HG02763 (cell line): ENCODE measurements at regions not wholly inside any gene's neighbourhood (a gene's known extent, or its start where the extent isn't known, plus 50 kb on each side); places are given as distances from the start of the nearest gene placed in this dataset.
"Not testable (repeated sequence)": the region's sequence is repeated elsewhere in the genome, so short reads cannot be mapped to it uniquely, and the experiment has no call there.

Experiments used
- ATAC-seq: cut with Tn5 transposase; IDR thresholded peaks from one replicate; pipeline ENCODE4 v1.9.1; 2021; ENCODE audit warnings: mild to moderate bottlenecking, moderate library complexity; ENCODE audit not compliant: unreplicated experiment

DNA sequence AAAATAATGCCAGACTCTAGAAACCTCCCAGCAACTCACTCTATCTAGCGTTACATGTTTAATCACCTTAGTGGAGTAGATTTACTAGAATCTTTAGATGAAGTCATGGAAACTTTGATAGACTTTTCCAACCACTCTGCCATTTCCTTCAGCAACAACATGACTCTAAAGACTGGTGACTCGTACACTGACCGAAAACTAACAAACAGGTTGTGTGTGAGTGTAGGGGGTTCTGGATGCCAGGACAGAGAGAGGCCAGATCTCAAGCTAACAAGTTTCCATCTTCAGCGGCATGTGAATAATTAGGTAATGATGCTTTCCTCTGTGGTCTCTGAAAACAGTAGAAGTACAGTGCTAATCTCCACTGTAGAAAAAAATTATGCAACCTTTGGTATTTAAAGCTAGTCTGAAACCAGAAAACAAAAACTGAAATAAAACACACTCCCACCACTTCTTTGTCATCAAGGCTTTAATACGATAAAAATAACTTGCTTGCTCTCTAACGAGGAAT lies 286.4 kb downstream of the PRDM5 start:
- no peak for ATAC-seq

DNA sequence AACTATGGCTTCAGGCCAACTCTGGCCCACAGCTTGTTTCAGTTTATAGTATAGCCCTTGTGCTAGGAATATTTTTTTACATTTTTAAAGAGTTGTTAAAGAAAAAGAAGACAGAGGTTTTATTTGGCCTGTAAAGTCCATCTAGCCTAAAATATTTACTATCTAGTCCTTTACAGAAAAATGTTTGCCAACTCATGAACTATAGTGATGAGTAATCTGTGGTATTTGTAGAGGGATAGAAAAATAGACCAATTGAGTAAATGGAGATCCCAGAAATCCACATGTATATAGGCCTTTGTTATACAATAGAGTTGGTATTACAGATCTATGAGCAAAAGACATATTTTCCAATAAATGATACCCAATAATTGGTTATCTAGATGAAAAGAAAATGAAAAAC lies 288.7 kb downstream of the PRDM5 start:
- ATAC-seq, result no peak

DNA sequence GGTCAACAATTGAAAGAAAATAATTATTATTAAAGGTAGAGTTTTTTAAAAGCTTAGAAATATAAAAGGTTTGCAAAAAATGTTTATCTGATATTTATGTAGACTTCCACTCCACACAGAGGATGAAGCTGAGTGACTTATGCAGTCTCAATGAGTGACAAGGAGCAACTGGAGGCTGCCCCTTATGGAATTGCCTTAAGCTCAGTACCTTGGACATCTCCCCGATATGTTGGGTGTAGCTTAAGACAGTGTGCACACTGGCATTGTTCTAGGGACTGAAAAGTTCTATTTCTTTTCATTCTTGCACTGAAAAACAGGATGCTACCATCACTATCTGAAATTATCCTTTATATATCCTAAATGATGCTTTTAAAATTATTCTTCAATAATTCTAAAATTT lies 292.1 kb downstream of the PRDM5 start:
- ATAC-seq, result no peak

DNA sequence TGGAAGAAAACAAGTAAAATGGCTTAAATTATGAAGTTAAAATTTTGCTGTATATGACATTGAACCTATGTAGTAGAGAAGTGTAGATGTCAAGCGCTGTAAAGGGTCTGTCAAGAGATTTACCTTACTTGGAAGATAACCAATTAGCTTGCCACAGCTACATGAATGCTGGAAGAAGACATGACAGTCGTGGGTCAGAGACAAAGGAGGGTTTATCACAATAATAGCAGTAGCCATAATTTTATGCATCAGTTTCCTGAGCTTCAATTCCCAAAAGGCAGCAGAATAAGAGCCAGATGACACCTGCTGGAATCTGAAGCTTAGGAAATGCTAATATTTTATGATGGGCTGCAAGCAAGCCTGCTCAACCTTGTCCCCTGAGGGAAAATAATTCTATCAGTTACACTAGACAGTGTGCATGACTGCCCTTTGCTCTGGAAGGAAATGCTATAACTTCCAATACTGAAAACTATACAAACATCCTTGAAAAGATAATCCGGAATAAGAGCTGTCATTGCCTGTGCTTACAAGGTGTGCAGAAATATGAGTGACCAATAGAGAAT lies 292.9 kb downstream of the PRDM5 start:
- no peak for ATAC-seq

DNA sequence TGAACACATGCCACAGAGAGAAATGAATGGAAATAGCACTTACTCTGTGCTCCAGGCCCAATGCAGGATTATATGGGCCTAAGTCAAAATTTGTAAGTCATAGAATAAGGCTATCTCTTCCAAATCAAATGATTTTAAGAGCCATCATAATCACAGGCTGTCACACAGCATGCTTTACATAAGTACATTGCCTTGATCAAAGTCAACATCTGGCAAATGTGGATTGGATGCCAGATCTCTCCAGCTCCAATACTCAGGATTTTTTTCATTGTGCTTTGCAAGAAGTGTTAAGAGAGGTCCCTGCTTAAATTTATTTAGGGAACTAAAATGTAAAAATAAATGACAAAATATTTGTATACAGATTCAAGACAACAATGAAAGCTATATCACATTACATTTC lies 299.9 kb downstream of the PRDM5 start:
- no peak for ATAC-seq

DNA sequence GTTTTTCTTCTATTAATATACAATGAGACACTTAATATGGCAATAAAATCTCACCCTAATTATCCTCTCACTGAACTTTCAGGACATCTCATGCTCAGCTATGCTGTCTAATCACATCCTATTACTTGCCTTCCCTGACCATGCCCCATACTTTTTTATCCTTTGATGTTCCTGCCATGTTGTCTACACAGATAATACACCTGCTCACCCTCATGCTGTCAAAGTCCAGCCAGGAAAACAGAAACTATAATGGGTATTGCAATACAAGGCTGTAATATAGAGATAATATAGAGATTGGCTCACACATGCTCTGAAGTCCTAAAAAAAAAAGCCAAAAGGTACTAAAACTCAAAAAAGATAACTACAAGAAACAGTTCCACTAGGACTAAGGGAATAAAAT lies 305.4 kb downstream of the PRDM5 start:
- ATAC-seq, result no peak

DNA sequence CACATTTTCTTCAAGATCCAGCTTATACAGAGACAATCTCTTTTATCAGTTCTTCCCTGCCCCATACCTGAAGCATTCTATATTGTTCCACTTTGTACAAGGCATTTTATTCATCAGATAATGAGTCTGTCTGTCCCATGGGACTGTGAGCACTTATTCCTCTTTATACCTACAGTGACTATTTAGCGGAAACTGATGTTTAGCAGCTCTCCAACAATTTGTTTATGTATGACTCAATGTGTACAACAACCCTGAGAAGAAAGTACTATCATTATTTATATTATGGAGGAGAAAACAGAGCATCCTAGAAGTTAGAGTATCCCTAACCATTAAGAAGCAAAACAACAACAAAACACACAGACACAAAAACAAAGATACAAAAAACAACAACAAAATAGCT lies 306.5 kb downstream of the PRDM5 start:
- ATAC-seq, result no peak

DNA sequence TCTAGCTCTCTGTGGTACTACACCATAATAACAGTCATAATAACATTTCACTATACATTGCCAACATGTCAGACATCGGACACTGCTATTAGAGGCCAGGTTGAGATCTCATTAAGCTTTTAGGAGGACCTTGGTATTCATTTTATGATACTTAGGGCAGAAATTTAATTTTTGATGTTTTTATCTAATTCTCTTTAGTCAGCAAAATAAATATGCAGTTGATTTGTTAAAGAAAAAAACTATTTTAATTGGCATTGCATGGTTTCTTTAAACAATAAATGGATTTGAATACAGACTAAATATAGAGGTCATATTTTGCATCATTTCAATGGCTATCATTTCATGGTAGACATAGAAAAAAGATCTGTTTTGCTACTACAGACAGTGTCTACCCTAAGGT lies 308.7 kb downstream of the PRDM5 start:
- ATAC-seq, result no peak

DNA sequence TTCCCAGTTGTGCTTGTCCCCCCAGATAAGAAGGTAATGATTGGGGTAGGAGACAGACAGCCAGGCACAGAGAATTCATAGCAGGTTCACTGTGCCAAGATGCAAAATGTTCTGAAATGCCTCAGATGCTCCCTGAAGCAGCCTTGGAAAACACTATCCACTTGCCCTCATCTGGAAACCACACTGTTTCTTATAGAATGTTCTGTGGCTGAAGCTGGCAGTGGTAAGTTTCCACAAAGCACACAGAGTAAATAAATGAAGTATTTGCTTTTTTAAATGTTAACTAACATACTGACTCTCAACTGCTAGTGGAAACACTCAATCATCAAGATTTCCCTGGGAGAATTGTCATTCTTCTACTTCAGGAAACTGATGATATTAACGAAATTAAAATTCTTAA lies 311.4 kb downstream of the PRDM5 start:
- no peak for ATAC-seq

DNA sequence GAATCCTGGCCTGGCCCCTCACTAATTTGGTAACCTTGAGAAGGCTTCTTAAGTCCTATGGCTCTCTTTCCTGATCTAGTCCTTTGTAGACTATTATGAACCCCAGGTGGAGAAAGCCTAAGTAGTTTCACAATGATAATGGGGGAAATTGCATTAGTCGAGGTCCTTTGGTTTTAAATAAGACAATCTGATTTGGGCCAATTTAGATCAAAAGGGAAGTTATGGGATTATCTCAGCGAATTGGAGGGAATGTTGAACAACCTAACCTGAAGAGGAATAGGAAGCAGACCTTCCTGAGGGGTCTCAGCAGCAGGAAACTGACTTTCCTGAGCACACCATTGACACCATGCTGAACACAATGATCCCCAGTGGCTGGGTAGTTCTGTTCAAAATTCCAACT lies 331.5 kb downstream of the PRDM5 start:
- no peak for ATAC-seq

DNA sequence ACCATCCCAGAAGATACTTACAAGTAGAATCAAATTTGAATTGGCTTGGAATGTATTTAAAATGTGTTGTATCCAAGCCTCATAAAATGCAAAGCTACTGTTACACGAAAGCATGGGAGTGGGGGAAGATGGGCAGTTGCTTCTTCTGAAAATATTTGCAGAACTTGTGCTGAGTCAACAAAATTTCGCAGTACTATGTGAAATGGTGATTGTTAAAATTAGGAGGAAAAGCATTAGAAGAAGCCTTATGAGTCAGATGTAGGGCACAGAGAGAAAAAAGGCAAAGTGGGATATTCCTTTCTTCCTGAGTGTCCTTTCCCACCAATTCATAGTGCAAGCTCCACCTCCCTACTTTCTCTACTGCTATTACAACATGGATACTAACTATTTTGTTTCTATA lies 332.7 kb downstream of the PRDM5 start:
- ATAC-seq, result no peak

DNA sequence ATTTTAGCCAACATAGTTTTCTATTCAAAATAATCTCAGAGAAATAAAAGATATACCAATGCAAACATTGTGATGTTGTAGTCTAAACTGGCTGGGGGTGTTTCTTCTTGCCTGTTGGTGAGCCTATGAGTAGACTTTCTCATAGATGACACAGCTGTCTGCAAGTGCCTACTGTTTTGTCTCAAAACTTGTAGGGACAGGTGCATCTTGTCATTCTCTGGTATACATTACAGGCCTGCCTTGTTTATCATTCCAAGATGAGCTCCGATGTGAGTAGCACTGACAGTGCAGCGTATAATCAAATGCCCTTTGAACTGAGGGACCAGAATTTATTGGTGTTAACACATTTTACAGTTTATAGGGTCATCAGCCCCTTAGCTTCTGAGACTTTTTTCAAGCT lies 353.8 kb downstream of the PRDM5 start:
- no peak for ATAC-seq

DNA sequence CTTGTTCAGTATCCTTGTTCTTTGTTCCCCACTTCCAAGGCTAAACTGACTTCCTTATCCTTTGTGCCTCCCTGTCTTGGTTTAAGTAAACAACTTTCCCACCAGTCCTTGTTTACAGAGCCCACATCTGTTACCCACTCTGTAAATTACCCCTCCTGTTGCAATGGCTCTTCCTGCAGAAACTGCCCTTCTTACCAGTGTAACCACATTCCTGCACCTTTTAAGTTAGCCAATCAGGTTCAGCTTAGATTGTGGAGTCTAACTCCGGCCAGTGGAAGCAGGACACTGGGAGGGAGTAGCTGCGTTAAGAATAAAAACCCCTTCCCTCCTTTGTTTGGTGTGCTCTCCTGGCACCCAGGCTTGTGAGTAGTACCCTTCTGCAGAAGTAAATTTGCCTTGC lies 360.9 kb downstream of the PRDM5 start:
- ATAC-seq, result no peak

DNA sequence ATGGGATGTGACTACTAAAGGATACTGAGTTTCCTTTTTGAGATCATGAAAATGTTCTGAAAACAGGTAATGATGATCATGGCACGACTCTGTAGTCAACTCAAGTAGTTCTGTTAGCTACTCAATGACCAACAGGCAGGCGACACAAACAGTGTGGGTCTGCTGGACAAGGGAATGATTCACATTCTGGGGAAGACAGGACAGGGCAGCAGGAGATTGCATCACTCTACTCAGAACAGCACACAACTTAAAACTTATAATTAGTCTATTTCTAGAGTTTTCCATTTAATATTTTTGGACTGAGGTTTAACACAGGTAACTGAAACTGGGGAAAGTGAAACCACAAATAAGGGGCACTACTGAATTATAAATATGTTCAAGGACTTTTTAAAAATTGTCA lies 365.2 kb downstream of the PRDM5 start:
- no peak for ATAC-seq

DNA sequence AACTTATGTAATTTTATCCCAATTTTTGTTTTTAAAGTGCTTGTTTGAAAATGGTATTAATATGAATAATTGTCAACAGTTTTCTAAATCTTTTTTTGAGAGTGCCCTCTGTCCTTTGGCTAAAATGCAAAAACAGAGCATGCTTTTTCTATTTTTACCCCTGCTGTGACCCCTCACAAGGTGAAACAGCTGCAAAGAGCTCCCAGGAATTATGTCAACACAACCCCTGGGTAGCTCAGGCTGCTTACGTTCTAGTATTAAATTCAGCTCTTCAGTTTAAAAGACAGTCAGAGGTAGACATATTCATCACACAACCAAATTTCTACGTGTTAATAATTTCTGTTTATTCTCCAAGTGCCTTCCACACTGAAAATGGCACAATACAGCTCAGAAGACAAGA lies 367.5 kb downstream of the PRDM5 start:
- ATAC-seq, result no peak

DNA sequence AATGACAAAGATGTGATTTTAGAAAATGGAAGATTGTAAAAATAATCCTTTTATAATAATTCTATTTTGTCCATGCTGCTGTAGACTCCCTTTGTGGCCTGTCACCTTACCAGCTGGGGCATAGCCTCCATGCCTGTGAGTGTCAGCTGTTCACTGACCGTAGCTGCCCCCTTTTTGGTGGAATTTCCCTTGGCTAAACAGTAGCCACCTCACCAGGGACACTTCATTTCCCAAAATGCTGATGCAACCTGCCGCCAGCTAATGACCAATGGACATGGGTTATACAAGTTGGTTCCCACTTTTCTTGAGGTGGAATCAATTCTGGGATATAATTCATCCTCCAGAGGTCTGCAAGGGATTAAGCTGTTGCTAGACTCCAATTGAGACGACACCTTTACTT lies 368.4 kb downstream of the PRDM5 start:
- no peak for ATAC-seq

DNA sequence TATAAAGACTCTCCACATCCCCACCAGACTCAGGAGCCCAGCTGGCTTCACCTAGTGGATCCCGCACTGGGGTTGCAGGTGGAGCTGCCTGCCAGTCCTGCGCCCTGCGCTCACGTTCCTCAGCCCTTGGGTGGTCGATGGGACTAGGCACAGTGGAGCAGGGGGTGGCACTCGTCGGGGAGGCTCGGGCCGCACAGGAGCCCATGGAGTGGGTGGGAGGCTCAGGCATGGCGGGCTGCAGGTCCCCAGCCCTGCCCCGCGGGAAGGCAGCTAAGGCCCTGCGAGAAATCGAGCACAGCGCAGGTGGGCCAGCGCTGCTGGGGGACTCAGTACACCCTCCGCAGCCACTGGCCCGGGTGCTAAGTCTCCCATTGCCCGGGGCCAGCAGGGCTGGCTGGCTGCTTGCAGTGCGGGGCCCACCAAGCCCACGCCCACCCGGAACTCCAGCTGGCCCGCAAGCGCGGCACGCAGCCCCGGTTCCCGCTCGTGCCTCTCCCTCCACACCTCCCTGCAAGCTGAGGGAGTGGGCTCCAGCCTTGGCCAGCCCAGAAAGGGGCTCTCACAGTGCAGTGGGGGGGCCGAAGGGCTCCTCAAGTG lies 371.8 kb downstream of the PRDM5 start:
- ATAC-seq, result not testable (repeated sequence)

DNA sequence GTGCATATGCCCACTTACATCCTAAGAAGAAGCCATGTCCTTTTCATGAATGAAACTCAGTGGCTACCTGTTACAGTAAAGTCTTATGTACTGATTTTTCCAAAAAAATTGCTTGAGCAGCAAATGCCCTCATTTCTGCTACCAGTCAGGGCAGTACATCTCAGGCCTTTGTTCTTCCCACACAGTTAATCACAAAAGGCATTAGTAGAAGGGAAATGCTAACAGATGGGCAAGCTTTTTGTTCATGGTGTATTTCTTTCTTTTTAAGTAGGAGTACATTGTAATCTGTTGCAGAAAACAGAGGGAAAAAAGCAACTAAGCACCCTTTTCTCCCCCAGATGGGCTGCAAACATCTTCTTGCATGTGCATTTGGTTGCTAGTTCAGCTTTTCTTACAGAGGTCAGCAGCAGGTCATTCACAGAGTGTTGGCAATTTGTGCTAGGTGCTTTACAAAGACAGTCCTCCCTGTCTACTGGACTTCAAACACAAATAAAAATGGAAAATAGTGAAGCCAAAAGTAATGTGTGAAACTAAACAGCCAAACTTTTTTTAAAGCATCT lies 373.4 kb downstream of the PRDM5 start:
- no peak for ATAC-seq

DNA sequence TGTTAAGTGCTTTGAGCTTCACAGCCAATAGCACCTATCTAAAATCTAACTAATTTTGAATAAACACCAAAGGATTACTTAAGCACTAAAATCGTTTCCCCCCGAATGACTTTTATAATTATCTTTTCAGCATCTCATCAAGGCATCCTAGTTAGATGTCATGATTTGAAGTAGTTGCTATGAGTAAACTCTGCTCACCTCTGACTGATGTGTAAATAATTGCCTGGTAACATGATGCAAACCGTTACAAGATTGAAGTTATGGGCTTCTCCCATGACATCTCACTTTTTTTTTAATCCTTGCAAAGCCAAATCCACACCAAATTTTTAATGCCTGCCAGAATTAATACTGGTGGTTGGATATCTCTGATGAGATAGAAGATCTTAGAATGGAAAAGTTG lies 377.1 kb downstream of the PRDM5 start:
- ATAC-seq, result no peak

DNA sequence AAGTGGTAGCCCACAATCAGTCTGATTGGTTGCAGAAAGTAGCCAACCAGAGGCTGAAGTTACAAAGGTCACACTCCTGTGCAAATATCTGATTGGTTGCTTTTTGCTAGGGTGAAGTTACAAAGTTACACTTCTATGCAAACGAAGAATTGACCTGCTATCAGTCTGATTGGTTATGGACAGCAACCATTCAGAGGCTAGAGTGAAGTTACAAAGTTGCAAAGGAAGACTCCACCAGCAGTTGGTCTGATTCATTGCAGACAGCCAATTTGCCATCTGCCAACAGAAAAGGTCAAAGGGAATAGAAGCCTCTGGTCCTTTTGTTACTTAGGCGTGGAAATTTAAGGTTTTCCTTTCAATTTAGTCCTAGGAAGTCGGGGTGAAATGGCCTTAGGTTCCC lies 377.7 kb downstream of the PRDM5 start:
- ATAC-seq, result no peak

DNA sequence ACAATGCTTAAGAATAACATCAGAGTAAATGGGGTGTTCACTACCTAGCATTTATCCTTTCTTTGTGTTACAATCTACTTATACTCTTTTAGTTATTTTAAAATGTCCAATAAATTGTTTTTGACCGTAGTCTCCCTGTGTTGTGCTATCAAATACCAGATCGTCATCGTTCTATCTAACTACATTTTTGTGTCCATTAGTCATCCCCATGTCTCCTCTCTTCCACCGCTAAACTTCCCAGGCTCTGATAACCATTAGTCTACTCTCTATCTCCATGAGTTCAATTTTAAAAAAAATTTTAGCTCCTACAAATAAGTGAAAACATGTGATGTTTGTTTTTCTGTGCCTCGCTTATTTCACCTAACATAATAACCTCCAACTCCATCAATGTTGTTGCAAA lies 381.9 kb downstream of the PRDM5 start:
- ATAC-seq, result no peak

DNA sequence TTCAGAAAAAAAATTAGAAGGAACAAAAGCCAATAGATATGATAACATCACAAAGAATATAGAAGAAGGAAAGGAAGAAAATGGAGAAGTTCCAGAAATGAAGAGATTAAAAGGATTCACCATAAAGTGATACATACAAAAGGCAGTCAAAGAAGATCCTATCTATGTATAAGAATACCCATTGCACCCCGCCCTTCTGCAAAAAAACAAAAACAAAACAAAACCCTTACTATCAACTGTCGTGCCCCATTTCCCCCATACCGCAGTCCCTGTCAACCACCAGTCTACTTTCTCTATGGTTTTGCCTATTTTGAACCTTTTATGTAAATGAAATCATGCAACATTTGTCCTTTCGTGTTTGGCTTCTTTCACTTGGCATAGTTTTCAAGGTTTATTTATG lies 385.6 kb downstream of the PRDM5 start:
- ATAC-seq, result no peak

DNA sequence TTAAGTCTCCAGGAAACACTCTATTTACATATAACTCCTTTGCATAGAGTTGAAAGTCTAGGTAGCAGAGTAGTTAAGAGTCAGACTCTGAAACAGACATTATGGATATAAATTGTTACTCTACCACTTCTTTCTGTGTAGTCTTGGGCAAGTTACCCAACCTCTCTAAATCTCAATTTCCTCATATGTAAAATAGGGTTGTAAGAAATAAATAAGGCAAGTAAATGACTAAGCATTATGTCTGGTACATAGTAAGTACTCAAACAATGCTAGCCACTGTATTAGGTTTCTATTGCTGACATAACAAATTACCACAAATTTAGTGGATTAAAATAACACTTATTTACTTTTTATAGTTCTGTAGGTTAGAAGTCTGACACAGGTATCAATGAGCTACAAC lies 394.1 kb downstream of the PRDM5 start:
- ATAC-seq, result no peak
